GM19043 (cell line): ENCODE measurements at regions not wholly inside any gene's neighbourhood (a gene's known extent, or its start where the extent isn't known, plus 50 kb on each side); places are given as distances from the start of the nearest gene placed in this dataset.

ENCODE experiments used
- ATAC-seq: cut with Tn5 transposase; IDR thresholded peaks from one replicate; pipeline ENCODE4 v1.9.1; 2021; ENCODE audit warnings: low read depth; ENCODE audit not compliant: unreplicated experiment

DNA sequence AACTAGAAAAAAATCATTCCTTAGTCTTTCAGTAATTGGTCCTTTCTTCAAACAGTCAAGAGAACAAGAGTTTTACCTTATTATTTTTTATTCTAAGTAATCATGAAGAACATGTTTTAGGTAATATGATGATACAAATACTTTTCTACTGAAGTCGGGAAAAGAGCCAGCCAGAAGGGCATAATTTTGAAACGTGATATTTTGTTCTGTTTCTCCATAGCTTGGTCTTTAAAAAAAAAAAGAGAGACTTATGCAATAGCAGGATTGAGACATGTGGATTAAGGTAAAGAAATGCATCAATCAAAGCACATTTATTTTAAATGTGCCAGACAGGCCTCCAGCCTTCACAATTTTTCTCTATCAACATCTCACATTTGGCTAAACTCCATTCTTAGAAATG lies 1016.8 kb downstream of the CNTNAP5 start:
- no peak for ATAC-seq

DNA sequence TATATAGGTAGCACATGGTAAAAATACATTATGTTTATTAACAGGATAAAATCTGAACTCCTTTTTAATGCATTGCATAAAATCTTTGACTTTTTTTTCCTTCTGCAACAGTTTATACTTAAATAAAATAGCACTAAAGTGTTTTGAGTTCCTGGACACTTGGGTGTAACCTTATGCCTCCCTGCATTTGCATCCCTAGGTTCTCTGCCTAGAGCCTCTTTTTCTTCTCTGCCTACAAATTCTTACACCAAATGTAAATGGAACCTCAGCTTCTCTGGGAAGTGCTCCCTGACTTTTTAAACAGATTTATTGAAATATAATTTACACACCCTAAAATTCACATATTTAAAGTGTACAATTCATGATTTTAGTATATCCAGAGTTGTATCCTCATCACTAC lies 1017.6 kb downstream of the CNTNAP5 start:
- ATAC-seq, result no peak

DNA sequence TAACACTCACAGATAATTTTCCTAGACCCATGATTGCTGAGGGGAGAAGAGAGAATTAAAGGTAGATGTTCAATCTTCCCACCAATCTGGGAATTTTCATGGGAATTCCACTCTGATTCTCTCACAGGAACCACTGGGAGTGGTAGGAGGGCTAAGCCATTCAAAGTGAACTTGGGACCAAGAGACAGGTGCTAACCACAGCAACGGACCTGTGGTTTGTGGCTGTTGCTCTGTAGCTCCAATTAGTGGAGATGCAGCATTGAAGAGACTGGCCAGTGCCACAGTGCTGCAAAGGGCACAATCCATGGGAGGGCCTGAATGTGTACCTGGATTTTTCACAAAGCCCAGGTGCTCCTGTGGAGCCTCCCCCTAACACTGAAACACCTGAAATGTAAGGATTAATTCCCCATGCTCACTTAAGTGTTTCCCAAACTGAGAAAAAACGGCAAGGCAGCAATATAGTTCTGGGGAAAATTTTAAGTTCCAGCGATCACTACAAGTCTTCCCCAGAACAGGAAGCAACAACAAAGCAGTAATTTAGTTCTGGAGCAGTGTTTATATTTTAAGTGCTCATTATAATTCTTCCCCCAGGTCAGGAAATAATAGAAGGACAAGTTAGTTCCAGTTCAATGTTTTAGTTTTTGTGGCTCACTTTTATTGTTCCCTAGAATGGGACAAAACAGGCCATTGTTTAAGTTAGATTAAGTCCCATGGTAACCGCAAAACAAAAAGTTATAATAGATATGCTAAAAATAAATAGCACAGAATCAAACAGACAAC lies 1045.8 kb downstream of the CNTNAP5 start:
- no peak for ATAC-seq

GRCh38 chr2:125073440-125073839 lies 1048.4 kb downstream of the CNTNAP5 start:
- no peak for ATAC-seq

GRCh38 chr2:125085904-125086303 lies 1060.8 kb downstream of the CNTNAP5 start:
- ATAC-seq, result no peak

GRCh38 chr2:125086313-125087184 lies 1061.5 kb downstream of the CNTNAP5 start:
- no peak for ATAC-seq

- ATAC-seq, result no peak
Observed at GRCh38 chr2:125092276-125093009, 1067.4 kb downstream of the CNTNAP5 start.

DNA sequence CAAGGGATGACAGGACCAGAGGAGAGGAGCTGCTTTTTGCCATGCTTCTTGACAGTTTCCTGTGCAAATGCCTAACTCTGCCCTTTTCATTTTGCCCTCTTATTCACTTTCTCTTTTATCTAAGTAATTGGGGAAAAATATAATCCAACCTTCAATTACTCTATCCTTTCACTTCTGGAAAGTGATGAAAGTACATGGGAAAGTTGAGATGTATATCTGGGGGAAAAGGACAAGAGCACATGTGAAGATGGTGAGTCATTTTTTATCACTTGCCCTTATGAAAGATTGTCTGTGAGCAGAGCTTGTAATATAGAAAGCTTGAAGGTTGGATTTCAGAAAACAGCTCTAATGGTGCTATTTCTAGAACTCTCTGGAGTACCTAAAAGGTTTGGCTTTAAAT lies 1070.7 kb downstream of the CNTNAP5 start:
- no peak for ATAC-seq

DNA sequence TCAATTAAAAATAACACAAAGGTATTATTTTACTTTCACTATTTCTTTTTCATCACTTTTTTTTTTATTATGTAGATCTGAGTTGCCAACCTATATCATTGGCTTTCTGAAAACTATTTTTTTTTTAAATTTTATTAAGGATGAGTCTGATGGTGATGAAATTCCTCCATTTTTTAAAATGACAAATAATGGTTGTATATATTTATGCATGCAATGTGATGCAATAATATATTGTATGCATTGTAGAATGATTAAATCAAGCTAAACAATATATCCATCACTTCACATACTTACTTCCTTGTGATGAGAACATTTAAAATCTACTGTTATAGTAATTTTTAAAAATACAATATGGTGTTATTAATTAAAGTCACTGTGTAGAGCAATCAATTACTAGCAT lies 1081.6 kb downstream of the CNTNAP5 start:
- ATAC-seq, result no peak

- ATAC-seq, result no peak
Observed at GRCh38 chr2:125107446-125107845, 1082.4 kb downstream of the CNTNAP5 start.

DNA sequence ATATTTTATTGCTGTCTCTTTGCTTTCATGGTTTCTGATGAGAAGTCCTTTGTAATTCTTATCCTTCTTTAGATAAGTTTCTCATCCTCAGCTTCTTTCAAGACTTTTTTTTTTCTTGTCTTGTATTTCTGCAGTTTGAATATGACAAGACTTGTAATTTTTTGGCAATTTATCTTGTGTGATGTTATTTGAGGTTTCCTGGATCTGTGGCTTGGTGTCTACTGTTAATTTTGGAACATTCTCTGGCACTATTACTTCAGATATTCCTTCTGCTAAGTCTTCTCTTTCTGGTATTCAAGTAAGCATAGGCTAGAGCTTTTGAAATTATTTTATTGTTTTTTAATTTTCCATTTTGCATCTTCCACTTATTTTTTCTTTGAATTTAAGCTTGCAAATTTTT lies 1083.2 kb downstream of the CNTNAP5 start:
- no peak for ATAC-seq

DNA sequence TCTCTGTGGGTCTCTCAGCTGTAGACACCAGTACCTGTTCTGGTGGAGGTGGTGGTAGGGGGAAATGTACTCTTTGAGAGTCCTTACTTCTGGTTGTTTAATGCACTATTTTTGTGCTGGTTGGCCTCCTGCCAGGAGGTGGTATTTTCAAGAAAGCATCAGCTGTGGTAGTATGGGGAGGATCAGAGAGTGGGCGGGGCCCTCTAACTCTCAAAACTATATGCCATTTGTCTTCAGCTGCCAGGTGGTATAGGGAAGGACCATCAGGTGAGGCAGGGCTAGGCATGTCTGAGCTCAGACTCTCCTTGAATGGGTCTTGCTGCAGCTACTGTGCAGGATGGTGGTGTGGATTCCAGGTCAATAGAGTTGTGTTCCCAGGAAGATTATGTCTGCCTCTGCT lies 1100.8 kb downstream of the CNTNAP5 start:
- ATAC-seq, result no peak

DNA sequence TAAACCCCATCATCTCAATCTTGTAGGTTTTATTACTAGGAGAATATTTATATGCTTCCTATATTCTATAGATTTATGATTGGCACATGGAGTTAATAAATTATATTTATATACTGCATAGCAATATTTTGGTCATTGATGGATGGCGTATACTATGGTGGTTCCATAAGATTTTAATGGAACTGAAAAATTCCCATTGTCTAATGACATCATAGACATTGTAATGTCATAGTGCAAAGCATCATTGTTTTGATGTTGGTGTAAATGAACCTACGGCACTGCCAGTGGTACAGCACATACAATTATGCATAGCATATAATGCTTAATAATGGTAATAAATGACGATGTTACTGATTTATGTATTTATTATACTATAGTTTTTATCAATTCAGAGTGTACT lies 1135.9 kb downstream of the CNTNAP5 start:
- no peak for ATAC-seq

DNA sequence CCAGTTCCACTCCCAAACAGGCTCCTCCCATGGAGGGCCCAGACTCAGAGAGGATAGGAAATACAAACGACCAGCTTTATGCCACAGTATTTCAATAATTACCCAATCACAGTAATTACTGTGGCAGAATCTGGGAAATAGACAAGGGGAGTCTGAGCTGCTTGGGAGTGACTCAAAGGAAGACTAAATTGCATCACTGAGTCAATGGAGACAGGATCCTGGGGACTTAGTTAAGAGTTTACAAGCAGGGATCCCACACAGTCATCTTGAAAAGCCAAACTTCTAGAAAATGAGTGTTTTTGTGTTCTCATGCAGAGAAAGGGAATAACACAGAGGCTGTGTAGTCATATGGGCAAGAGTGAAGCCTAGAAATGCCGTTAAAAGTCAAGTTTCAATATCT lies 1142.1 kb downstream of the CNTNAP5 start:
- no peak for ATAC-seq

GRCh38 chr2:125167820-125168219 lies 1142.7 kb downstream of the CNTNAP5 start:
- ATAC-seq, result no peak

GRCh38 chr2:125168442-125168841 lies 1143.4 kb downstream of the CNTNAP5 start:
- ATAC-seq, result no peak

DNA sequence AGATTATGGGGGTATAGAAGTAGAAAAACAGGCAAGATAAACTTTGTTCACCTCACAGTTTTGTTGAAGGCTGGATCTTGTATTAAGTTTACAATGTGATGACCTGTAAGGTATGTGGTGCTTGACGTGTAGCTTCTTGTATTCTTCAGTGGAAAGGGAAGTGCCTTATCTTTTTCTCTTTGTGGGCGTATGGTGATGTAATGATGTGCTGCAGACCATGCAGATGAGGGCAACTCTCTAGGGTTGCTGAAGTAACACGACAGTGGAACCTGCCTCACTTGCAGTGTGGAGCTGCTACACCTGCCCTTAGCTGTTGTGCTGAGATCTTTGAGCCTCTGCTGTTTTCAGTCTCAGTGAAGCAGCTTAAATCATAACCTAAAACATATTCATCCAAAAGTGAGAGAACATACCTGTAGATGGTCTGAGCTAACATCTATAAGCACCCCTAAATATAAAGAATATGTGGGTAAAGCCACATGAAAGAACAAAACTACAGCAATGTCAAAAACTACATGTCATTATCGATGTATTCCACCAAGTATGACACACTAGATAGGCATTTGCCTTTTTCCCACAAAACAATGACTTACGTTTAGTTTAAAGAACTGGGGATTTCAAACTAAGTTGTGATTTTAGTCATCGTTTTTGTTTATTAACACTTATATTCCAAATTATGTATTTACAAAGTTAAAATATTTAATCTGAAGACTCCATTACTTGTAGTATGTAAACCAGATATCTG lies 1144.1 kb downstream of the CNTNAP5 start:
- ATAC-seq, result no peak

DNA sequence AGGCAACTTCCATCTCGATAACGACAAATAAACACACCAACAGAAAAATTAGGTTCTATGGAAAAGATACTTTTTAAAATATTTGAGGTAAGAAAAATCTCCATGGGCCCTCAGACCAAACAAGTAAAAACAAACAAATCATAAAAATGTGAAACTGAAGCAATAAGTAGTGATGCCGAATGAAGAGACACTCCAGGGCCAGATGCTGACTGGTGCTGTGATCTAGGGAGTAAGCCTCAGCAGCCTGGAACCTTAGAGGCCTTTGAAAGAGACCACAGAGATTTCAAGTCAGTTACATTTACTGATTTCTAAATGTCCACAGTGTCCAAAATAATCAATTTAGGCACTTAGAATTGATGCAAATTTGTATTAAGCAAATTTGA lies 1144.7 kb downstream of the CNTNAP5 start:
- ATAC-seq, result no peak

DNA sequence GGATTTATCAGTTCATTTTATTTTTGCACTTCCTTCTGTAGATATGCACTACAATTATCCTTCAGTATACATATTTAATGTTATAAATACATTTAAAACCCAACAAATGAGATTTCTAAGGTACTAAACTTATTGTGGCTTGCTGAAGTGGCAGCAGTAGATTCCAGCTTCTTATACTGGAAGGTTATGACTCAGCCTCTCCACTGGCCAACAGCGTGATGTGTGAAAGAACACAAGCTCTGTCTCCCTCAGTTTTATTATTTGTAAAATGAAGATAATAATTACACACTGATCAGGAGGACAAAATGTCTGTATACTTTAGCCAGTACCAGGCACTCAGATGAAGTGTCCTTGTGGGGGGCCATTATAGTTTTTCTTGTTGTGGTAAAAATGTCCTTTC lies 1147.1 kb downstream of the CNTNAP5 start:
- no peak for ATAC-seq

DNA sequence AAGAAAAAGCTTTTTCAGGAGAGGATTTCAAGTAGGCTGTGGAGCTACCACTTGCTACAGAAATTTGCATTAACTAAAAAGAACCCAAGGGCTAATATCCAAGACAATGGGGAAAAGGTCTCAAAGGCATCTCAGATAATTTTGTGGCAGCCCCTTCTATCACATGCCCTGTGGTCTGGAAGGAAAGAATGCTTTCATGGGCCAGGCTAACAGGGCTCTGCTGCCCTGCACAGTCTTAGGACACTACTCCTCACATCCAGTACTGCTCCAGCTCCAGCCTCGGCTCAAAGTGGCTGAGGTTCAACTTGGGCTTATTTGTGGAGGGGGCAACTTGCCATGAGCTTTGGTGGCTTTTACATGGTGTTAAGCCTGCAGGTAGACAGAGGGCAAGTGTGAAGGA lies 1150.3 kb downstream of the CNTNAP5 start:
- ATAC-seq, result no peak
